GM23338 (cell line): ENCODE measurements at regions not wholly inside any gene's neighbourhood (a gene's known extent, or its start where the extent isn't known, plus 50 kb on each side); places are given as distances from the start of the nearest gene placed in this dataset.

Source experiments
- ATAC-seq: fragments of 200-7000 bp; cut with Tn5 transposase; 3 replicates; pipeline ENCODE4 v1.9.1; 2020
- DNase-seq: peaks from one replicate; pipeline ENCODE4 v3.0.0-alpha.2; 2015; ENCODE audit warnings: low spot score
- H2AFZ ChIP-seq: fragments of 200-600 bp; sonication (generic); 2 replicates; pipeline ENCODE4 v1.8.0; 2016; ENCODE audit warnings: antibody characterized with exemption, mild to moderate bottlenecking, moderate library complexity
- H3F3A ChIP-seq: fragments of 200-600 bp; sonication (generic); replicated peaks from 2 replicates; pipeline ENCODE4 v1.8.0; 2017; ENCODE audit warnings: antibody characterized with exemption, mixed run types, low read depth
- H3K27ac ChIP-seq: fragments of 200-600 bp; sonication (generic); 2 replicates; pipeline ENCODE4 v1.6.1; 2016; ENCODE audit warnings: low read depth
- H3K27me3 ChIP-seq: fragments of 200-600 bp; sonication (generic); 2 replicates; pipeline ENCODE4 v1.8.0; 2016; ENCODE audit warnings: mild to moderate bottlenecking, mixed run types, moderate library complexity; ENCODE audit not compliant: insufficient read depth
- H3K36me3 ChIP-seq: fragments of 200-600 bp; sonication (generic); 2 replicates; pipeline ENCODE4 v1.8.0; 2016; ENCODE audit warnings: mild to moderate bottlenecking; ENCODE audit not compliant: insufficient read depth
- H3K4me1 ChIP-seq: fragments of 200-600 bp; sonication (generic); 2 replicates; pipeline ENCODE4 v1.8.0; 2016; ENCODE audit warnings: mild to moderate bottlenecking, moderate library complexity; ENCODE audit not compliant: insufficient read depth
- H3K4me2 ChIP-seq: fragments of 200-600 bp; sonication (generic); 2 replicates; pipeline ENCODE4 v1.7.1; 2017; ENCODE audit warnings: mixed run types
- H3K4me3 ChIP-seq: fragments of 200-600 bp; sonication (generic); 2 replicates; pipeline ENCODE4 v1.6.1; 2016; ENCODE audit warnings: mixed run types
- H3K79me2 ChIP-seq: fragments of 200-600 bp; sonication (generic); replicated peaks from 2 replicates; pipeline ENCODE4 v1.8.0; 2017; ENCODE audit warnings: mild to moderate bottlenecking; ENCODE audit not compliant: insufficient read depth
- H3K9me2 ChIP-seq: fragments of 200-600 bp; sonication (generic); 2 replicates; pipeline ENCODE4 v1.8.0; 2017; ENCODE audit not compliant: insufficient read depth
- H4K20me1 ChIP-seq: fragments of 200-600 bp; sonication (generic); replicated peaks from 2 replicates; pipeline ENCODE4 v1.8.0; 2017; ENCODE audit warnings: mild to moderate bottlenecking; ENCODE audit not compliant: insufficient read depth
- H3K27ac Mint-ChIP-seq: 2 replicates; pipeline ENCODE4 v1.8.0; 2020; ENCODE audit warnings: inconsistent platforms, mild to moderate bottlenecking, moderate library complexity, mixed read lengths
- H3K27me3 Mint-ChIP-seq: 3 replicates; pipeline ENCODE4 v1.8.0; 2022; ENCODE audit warnings: low read depth, mild to moderate bottlenecking, moderate library complexity, mixed read lengths, inconsistent platforms; ENCODE audit not compliant: insufficient read depth, poor library complexity
- H3K36me3 Mint-ChIP-seq: 3 replicates; pipeline ENCODE4 v1.8.0; 2021; ENCODE audit warnings: low read depth, mild to moderate bottlenecking, inconsistent platforms, moderate library complexity, mixed read lengths
- H3K4me1 Mint-ChIP-seq: 3 replicates; pipeline ENCODE4 v1.8.0; 2020; ENCODE audit warnings: mild to moderate bottlenecking, inconsistent platforms, mixed read lengths
- H3K4me3 Mint-ChIP-seq: 3 replicates; pipeline ENCODE4 v1.8.0; 2021; ENCODE audit warnings: moderate library complexity, mild to moderate bottlenecking, inconsistent platforms, mixed read lengths
- H3K9me3 Mint-ChIP-seq: 3 replicates; pipeline ENCODE4 v1.8.0; 2020; ENCODE audit warnings: moderate library complexity, mild to moderate bottlenecking, inconsistent platforms, mixed read lengths
- CREB1 ChIP-seq: fragments of 250-450 bp; sonication (Bioruptor Pico); IDR thresholded peaks from 2 replicates; pipeline ENCODE4 v1.5.0; 2020; ENCODE audit warnings: low read depth, mild to moderate bottlenecking, moderate library complexity
- CTCF ChIP-seq, 2 experiments: fragments of 200-600 bp in 1 of 2; sonication (generic) in 1 of 2; conservative IDR thresholded peaks; 2 replicates each; pipeline versions ENCODE4 v1.5.1 to v1.6.1; 2016 to 2017; ENCODE audit warnings: antibody characterized with exemption in 2 of 2, low read depth in 2 of 2, mild to moderate bottlenecking in 2 of 2, moderate library complexity in 1 of 2
- JUNB ChIP-seq: IDR thresholded peaks from one replicate; pipeline ENCODE4 v1.6.1; 2016; ENCODE audit warnings: antibody characterized with exemption; ENCODE audit not compliant: unreplicated experiment
- POLR2AphosphoS5 ChIP-seq: IDR thresholded peaks from 2 replicates; pipeline ENCODE4 v1.6.1; 2016; ENCODE audit warnings: antibody characterized with exemption, low read depth
- ZNF114 ChIP-seq: fragments of 250-450 bp; sonication (Bioruptor Pico); IDR thresholded peaks from 2 replicates; pipeline ENCODE4 v1.5.0; 2020; ENCODE audit warnings: mild to moderate bottlenecking, moderate library complexity
- ZNF331 ChIP-seq: fragments of 250-450 bp; sonication (Bioruptor Pico); IDR thresholded peaks from 2 replicates; pipeline ENCODE4 v1.5.0; 2020; ENCODE audit warnings: low read depth, mild to moderate bottlenecking, moderate library complexity

GRCh38 chr13:76768384-76768783, 117.8 kb downstream of the KCTD12 start:
- no peak overlapping the region for H3K27ac ChIP-seq
- no peaks in the 10 kb centered on the region for H3K9me2 ChIP-seq
- Mint-ChIP-seq H3K9me3 (no peaks in the 10 kb centered on the region), H3K4me1 (peaks cover 4% of the 10 kb centered on the region; the same call in 2 of the 3 replicates), H3K27me3 (peaks cover 2% of the 10 kb centered on the region), H3K4me3 (no peak overlapping the region), H3K36me3 (no peaks in the 10 kb centered on the region), H3K27ac (no peak overlapping the region)
- no peak overlapping the region for H2AFZ ChIP-seq
- DNase-seq (no peak), ATAC-seq (no peak)
- no peak overlapping the region for H3K4me3 ChIP-seq
- H3K27me3 ChIP-seq = no peaks in the 10 kb centered on the region
- no peaks in the 10 kb centered on the region for H3K4me1 ChIP-seq
- no peaks in the 10 kb centered on the region for H3K36me3 ChIP-seq
- H4K20me1 ChIP-seq = no peaks in the 10 kb centered on the region
- no peaks in the 10 kb centered on the region for H3K79me2 ChIP-seq
- TF ChIP-seq ZNF331 (CRISPR knock-in tag) (no peak), ZNF114 (no peak)
- no peak overlapping the region for H3K4me2 ChIP-seq
- H3F3A ChIP-seq = no peaks in the 10 kb centered on the region

DNA sequence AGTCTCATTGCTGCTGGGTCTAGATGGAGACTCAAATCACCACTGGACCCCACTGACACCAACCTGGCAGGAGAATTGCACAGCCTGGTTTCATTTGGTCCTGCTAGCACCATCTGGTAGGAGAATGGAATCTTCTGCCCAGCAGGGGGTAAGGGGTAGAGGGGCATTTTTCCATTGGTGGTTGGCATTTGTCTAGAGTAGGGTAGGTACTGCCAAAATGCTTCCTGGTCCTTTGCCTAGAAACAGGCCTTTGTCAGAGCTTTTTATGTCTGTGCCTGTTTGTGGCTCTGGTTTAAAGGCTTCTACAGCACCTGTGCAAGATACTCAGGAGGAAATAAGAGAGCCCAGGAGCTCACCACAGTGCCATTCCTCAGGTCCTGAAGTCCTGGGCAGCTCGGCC, 121.3 kb downstream of the KCTD12 start:
- no peak overlapping the region for H3K4me3 ChIP-seq
- H3K9me2 ChIP-seq = no peaks in the 10 kb centered on the region
- H3K4me1 ChIP-seq = no peaks in the 10 kb centered on the region
- H3K27ac ChIP-seq = no peak overlapping the region
- Mint-ChIP-seq H3K36me3 (no peaks in the 10 kb centered on the region), H3K9me3 (no peaks in the 10 kb centered on the region), H3K27me3 (peaks cover 2% of the 10 kb centered on the region), H3K4me3 (no peak overlapping the region), H3K27ac (no peak overlapping the region), H3K4me1 (no peaks in the 10 kb centered on the region)
- no peaks in the 10 kb centered on the region for H3K27me3 ChIP-seq
- H4K20me1 ChIP-seq = no peaks in the 10 kb centered on the region
- ATAC-seq (no peak), DNase-seq (no peak)
- H2AFZ ChIP-seq = no peak overlapping the region
- TF ChIP-seq JUNB (no peak), ZNF114 (no peak), CREB1 (CRISPR knock-in tag) (no peak), CTCF (conservative IDR thresholded peaks at IDR 0.05; ENCODE audit: low read depth in 2 of 2) (no peak)
- no peak overlapping the region for H3K4me2 ChIP-seq
- no peaks in the 10 kb centered on the region for H3F3A ChIP-seq
- H3K79me2 ChIP-seq = no peaks in the 10 kb centered on the region
- no peaks in the 10 kb centered on the region for H3K36me3 ChIP-seq

GRCh38 chr13:76764429-76764828, 121.8 kb downstream of the KCTD12 start:
- H2AFZ ChIP-seq = no peak overlapping the region
- no peak for TF ChIP-seq ZNF114
- no peak for TF ChIP-seq POLR2AphosphoS5
- no peak overlapping the region for H3K27ac ChIP-seq
- no peak for ATAC-seq
- no peaks in the 10 kb centered on the region for H3K36me3 ChIP-seq
- no peaks in the 10 kb centered on the region for H3K79me2 ChIP-seq
- Mint-ChIP-seq H3K4me1 (no peaks in the 10 kb centered on the region), H3K27me3 (peaks cover 2% of the 10 kb centered on the region), H3K4me3 (no peak overlapping the region), H3K36me3 (no peaks in the 10 kb centered on the region), H3K27ac (no peak overlapping the region), H3K9me3 (no peaks in the 10 kb centered on the region)
- DNase-seq = no peak
- H3K9me2 ChIP-seq = no peaks in the 10 kb centered on the region
- H3F3A ChIP-seq = no peaks in the 10 kb centered on the region
- no peak overlapping the region for H3K4me2 ChIP-seq
- no peaks in the 10 kb centered on the region for H3K27me3 ChIP-seq
- no peak overlapping the region for H3K4me3 ChIP-seq
- no peaks in the 10 kb centered on the region for H3K4me1 ChIP-seq
- H4K20me1 ChIP-seq = no peaks in the 10 kb centered on the region
